HCT116 (cell line): ENCODE measurements at regions not wholly inside any gene's neighbourhood (a gene's known extent, or its start where the extent isn't known, plus 50 kb on each side); places are given as distances from the start of the nearest gene placed in this dataset.

Experiments
- ATAC-seq: fragments of 200-7000 bp; cut with Tn5 transposase; 2 replicates; pipeline ENCODE4 v1.9.1; 2020; ENCODE audit warnings: mild to moderate bottlenecking, moderate library complexity
- BruUV-seq: library from RNA; stranded (reverse); fragments of 400-500 nt; replicated peaks from 2 replicates; lab custom pipeline; 2021; lab: Mats Ljungman, UMichigan
- CTCF ChIA-PET: fragments of 300-600 bp; sonication (Branson Sonifier 250); formaldehyde crosslinking; loops from one replicate; lab custom pipeline; 2021; ENCODE audit warnings: antibody characterized with exemption; lab: Charles Lee
- POLR2A ChIA-PET: fragments of 300-600, 350-600 bp; sonication (Branson Sonifier 250); formaldehyde crosslinking; loops from one replicate; lab custom pipeline; 2021; ENCODE audit warnings: antibody characterized with exemption; lab: Charles Lee
- RAD21 ChIA-PET, 2 experiments: fragments of 300-600 bp; sonication (Branson Sonifier 250); formaldehyde crosslinking; loops; one replicate each; lab custom pipeline; 2023; ENCODE audit warnings: low total read pairs in 2 of 2; ENCODE audit not compliant: uncharacterized antibody in 2 of 2, unreplicated experiment in 2 of 2, low non-redundant PET in 1 of 2; lab: Charles Lee
- DNase-seq: peaks from one replicate; pipeline ENCODE4 v3.0.0-alpha.2; 2010; ENCODE audit warnings: low read depth, low spot score
- H2AFZ ChIP-seq: fragments of 200-600 bp; shearing (Covaris generic), sonication (generic); 2 replicates; pipeline ENCODE4 v1.6.1; 2017; ENCODE audit warnings: low read depth, mixed run types, mixed read lengths, antibody characterized with exemption, low read length; ENCODE audit not compliant: poor library complexity, severe bottlenecking
- H3K27ac ChIP-seq: 2 replicates; pipeline ENCODE4 v1.5.1; 2012; ENCODE audit warnings: low read depth, low read length
- H3K27me3 ChIP-seq: fragments of 200-600 bp; sonication (generic); 2 replicates; pipeline ENCODE4 v1.6.1; 2016; ENCODE audit warnings: mixed run types, low read length, mixed read lengths; ENCODE audit not compliant: insufficient read depth
- H3K36me3 ChIP-seq, 2 experiments: fragments of 200-500 bp in 1 of 2; fragments of 200-600 bp in 1 of 2; sonication (Bioruptor generic) in 1 of 2; sonication (generic) in 1 of 2; 2 replicates each; pipeline versions ENCODE4 v1.5.1 to v1.6.1; 2014 to 2016; ENCODE audit warnings: low read length in 2 of 2, inconsistent platforms in 1 of 2, mixed read lengths in 1 of 2, mixed run types in 1 of 2; ENCODE audit not compliant: insufficient read depth in 2 of 2, control insufficient read depth in 1 of 2
- H3K4me1 ChIP-seq, 2 experiments: fragments of 200-600 bp in 1 of 2; sonication (generic) in 1 of 2; 2 replicates each; pipeline versions ENCODE4 v1.5.1 to v1.6.1; 2012 to 2017; ENCODE audit warnings: low read length in 2 of 2, inconsistent platforms in 1 of 2, mild to moderate bottlenecking in 1 of 2, mixed read lengths in 1 of 2, mixed run types in 1 of 2, moderate library complexity in 1 of 2; ENCODE audit not compliant: insufficient read depth in 2 of 2, control insufficient read depth in 1 of 2
- H3K4me2 ChIP-seq: fragments of 200-600 bp; sonication (generic); 2 replicates; pipeline ENCODE4 v1.6.1; 2017; ENCODE audit warnings: mixed run types, low read length, mixed read lengths
- H3K4me3 ChIP-seq, 2 experiments: fragments of 200-600 bp in 1 of 2; sonication (generic) in 1 of 2; replicated peaks in 1 of 2; 2 replicates each; pipeline ENCODE4 v1.5.1; 2011 to 2016; ENCODE audit warnings: low read length in 2 of 2, control low read depth in 1 of 2, low read depth in 1 of 2, mild to moderate bottlenecking in 1 of 2, mixed read lengths in 1 of 2, mixed run types in 1 of 2
- H3K79me2 ChIP-seq: fragments of 200-600 bp; sonication (generic); 2 replicates; pipeline ENCODE4 v1.6.1; 2017; ENCODE audit warnings: mild to moderate bottlenecking, mixed run types, low read length, moderate library complexity, mixed read lengths; ENCODE audit not compliant: insufficient read depth
- H3K9ac ChIP-seq: fragments of 200-600 bp; sonication (generic); 2 replicates; pipeline ENCODE4 v1.6.1; 2016; ENCODE audit warnings: low read length, mixed read lengths
- H3K9me2 ChIP-seq: fragments of 200-600 bp; sonication (generic), shearing (Covaris generic); 2 replicates; pipeline ENCODE4 v1.6.1; 2017; ENCODE audit warnings: mixed run types, mild to moderate bottlenecking, moderate library complexity; ENCODE audit not compliant: insufficient read depth
- H3K9me3 ChIP-seq, 2 experiments: fragments of 200-500 bp in 1 of 2; fragments of 200-600 bp in 1 of 2; sonication (Bioruptor generic) in 1 of 2; sonication (generic) in 1 of 2; 2 replicates each; pipeline ENCODE4 v1.6.1; 2014 to 2017; ENCODE audit warnings: low read length in 2 of 2, mixed read lengths in 2 of 2, inconsistent platforms in 1 of 2, low read depth in 1 of 2, mild to moderate bottlenecking in 1 of 2, mixed run types in 1 of 2, moderate library complexity in 1 of 2; ENCODE audit not compliant: control insufficient read depth in 1 of 2, insufficient read depth in 1 of 2
- H4K20me1 ChIP-seq: fragments of 200-600 bp; sonication (generic), shearing (Covaris generic); 2 replicates; pipeline ENCODE4 v1.6.1; 2017; ENCODE audit warnings: mixed run types, mild to moderate bottlenecking, moderate library complexity; ENCODE audit not compliant: insufficient read depth
- CBX3 ChIP-seq: IDR thresholded peaks from 2 replicates; pipeline ENCODE4 v1.6.1; 2012; ENCODE audit warnings: low read depth
- CEBPB ChIP-seq: IDR thresholded peaks from 2 replicates; pipeline ENCODE4 v1.6.1; 2012; ENCODE audit warnings: low read depth
- EGR1 ChIP-seq: IDR thresholded peaks from 2 replicates; pipeline ENCODE4 v1.6.1; 2012; ENCODE audit warnings: low read depth
- ELF1 ChIP-seq: IDR thresholded peaks from 2 replicates; pipeline ENCODE4 v1.6.1; 2012; ENCODE audit warnings: low read depth, borderline replicate concordance
- EZH2 ChIP-seq: fragments of 200-600 bp; sonication (generic); IDR thresholded peaks from 2 replicates; pipeline ENCODE4 v1.6.1; 2017; ENCODE audit warnings: antibody characterized with exemption, mixed run types
- EZH2phosphoT487 ChIP-seq: fragments of 200-600 bp; IDR thresholded peaks from 2 replicates; pipeline ENCODE4 v1.6.1; 2018; ENCODE audit warnings: antibody characterized with exemption, borderline replicate concordance
- FOSL1 ChIP-seq: IDR thresholded peaks from 2 replicates; pipeline ENCODE4 v1.6.1; 2012; ENCODE audit warnings: low read depth
- POLR2A ChIP-seq: IDR thresholded peaks from 2 replicates; pipeline ENCODE4 v1.7.0; 2011; ENCODE audit warnings: borderline replicate concordance; ENCODE audit not compliant: insufficient read depth, insufficient read length; ENCODE audit errors: extremely low read depth
- REST ChIP-seq: IDR thresholded peaks from 2 replicates; pipeline ENCODE4 v1.6.1; 2012; ENCODE audit warnings: low read depth
- SIN3A ChIP-seq: IDR thresholded peaks from 2 replicates; pipeline ENCODE4 v1.6.1; 2012; ENCODE audit warnings: low read depth
- SP1 ChIP-seq: IDR thresholded peaks from 2 replicates; pipeline ENCODE4 v1.6.1; 2012; ENCODE audit warnings: low read depth
- SRF ChIP-seq: IDR thresholded peaks from 2 replicates; pipeline ENCODE4 v1.6.1; 2012; ENCODE audit warnings: low read depth
- TCF7L2 ChIP-seq: IDR thresholded peaks from 2 replicates; pipeline ENCODE4 v1.7.0; 2011; ENCODE audit warnings: borderline replicate concordance, inconsistent platforms; ENCODE audit not compliant: insufficient read depth, insufficient read length; ENCODE audit errors: extremely low read depth
- intact Hi-C: fragments of 100-400 bp; cut with micrococcal nuclease; formaldehyde crosslinking; loops from 2 replicates; pipeline ENCODE4 v1.10.0; 2022
- TF ChIP-seq, protein P1 (sequence below), 3 experiments: fragments of 200-600 bp in 1 of 3; sonication (generic) in 1 of 3; IDR thresholded peaks in 2 of 3; conservative IDR thresholded peaks in 1 of 3; 2 replicates each; pipeline ENCODE4 v1.5.1; 2012 to 2017; ENCODE audit warnings: low read depth in 2 of 3, low read length in 2 of 3, antibody characterized with exemption in 1 of 3, borderline replicate concordance in 1 of 3, control low read depth in 1 of 3, mild to moderate bottlenecking in 1 of 3, mixed read lengths in 1 of 3, mixed run types in 1 of 3, moderate library complexity in 1 of 3; ENCODE audit not compliant: insufficient read depth in 1 of 3
- TF ChIP-seq, protein P2 (sequence below): IDR thresholded peaks from 2 replicates; pipeline ENCODE4 v1.6.1; 2011; ENCODE audit warnings: mild to moderate bottlenecking, low read length, moderate library complexity; ENCODE audit not compliant: insufficient replicate concordance; ENCODE audit errors: extremely low read depth

GRCh38 chr12:84356224-84356623, 556.4 kb downstream of the SLC6A15 start:
- intact Hi-C loops = no loop called here
- Histone ChIP-seq H4K20me1 (no peaks in the 10 kb centered on the region), H3K9me3 (no peaks in the 10 kb centered on the region), H3K79me2 (no peaks in the 10 kb centered on the region), H2AFZ (no peak overlapping the region), H3K36me3 (no peaks in the 10 kb centered on the region), H3K27me3 (no peaks in the 10 kb centered on the region), H3K9me2 (no peaks in the 10 kb centered on the region), H3K27ac (no peak overlapping the region), H3K4me3 (no peak overlapping the region), H3K4me1 (no peaks in the 10 kb centered on the region), H3K9ac (no peak overlapping the region), H3K4me2 (no peak overlapping the region)
- TF ChIP-seq POLR2A (no peak), EZH2 (no peak), EZH2phosphoT487 (no peak), SRF (no peak), FOSL1 (no peak), TCF7L2 (no peak), SP1 (no peak), SIN3A (no peak), ELF1 (no peak), CEBPB (no peak), EGR1 (no peak), REST (no peak), CBX3 (no peak)
- TF ChIP-seq, protein P1, sequence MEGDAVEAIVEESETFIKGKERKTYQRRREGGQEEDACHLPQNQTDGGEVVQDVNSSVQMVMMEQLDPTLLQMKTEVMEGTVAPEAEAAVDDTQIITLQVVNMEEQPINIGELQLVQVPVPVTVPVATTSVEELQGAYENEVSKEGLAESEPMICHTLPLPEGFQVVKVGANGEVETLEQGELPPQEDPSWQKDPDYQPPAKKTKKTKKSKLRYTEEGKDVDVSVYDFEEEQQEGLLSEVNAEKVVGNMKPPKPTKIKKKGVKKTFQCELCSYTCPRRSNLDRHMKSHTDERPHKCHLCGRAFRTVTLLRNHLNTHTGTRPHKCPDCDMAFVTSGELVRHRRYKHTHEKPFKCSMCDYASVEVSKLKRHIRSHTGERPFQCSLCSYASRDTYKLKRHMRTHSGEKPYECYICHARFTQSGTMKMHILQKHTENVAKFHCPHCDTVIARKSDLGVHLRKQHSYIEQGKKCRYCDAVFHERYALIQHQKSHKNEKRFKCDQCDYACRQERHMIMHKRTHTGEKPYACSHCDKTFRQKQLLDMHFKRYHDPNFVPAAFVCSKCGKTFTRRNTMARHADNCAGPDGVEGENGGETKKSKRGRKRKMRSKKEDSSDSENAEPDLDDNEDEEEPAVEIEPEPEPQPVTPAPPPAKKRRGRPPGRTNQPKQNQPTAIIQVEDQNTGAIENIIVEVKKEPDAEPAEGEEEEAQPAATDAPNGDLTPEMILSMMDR (IDR thresholded peaks at IDR 0.05 in 2 of 3, conservative IDR thresholded peaks at IDR 0.05 in 1 of 3; ENCODE audit: borderline replicate concordance in 1 of 3, insufficient read depth in 1 of 3, low read depth in 2 of 3, low read length in 2 of 3) = no peak
- TF ChIP-seq, protein P2, sequence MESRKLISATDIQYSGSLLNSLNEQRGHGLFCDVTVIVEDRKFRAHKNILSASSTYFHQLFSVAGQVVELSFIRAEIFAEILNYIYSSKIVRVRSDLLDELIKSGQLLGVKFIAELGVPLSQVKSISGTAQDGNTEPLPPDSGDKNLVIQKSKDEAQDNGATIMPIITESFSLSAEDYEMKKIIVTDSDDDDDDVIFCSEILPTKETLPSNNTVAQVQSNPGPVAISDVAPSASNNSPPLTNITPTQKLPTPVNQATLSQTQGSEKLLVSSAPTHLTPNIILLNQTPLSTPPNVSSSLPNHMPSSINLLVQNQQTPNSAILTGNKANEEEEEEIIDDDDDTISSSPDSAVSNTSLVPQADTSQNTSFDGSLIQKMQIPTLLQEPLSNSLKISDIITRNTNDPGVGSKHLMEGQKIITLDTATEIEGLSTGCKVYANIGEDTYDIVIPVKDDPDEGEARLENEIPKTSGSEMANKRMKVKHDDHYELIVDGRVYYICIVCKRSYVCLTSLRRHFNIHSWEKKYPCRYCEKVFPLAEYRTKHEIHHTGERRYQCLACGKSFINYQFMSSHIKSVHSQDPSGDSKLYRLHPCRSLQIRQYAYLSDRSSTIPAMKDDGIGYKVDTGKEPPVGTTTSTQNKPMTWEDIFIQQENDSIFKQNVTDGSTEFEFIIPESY = no peak
- DNase-seq (no peak), ATAC-seq (no peak)
- ChIA-PET CTCF (no interaction called here), POLR2A (no interaction called here), RAD21 (no interaction called here)
- BruUV-seq = no TSS peak
